HG03196 (cell line): ENCODE measurements at regions not wholly inside any gene's neighbourhood (a gene's known extent, or its start where the extent isn't known, plus 50 kb on each side); places are given as distances from the start of the nearest gene placed in this dataset.

Source experiments
- ATAC-seq: cut with Tn5 transposase; IDR thresholded peaks from one replicate; pipeline ENCODE4 v1.9.1; 2021; ENCODE audit not compliant: unreplicated experiment

GRCh38 chrX:43493756-43494155 is 162.3 kb upstream of the MAOA start:
- no peak for ATAC-seq

- ATAC-seq = no peak
These were observed 155.9 kb upstream of the MAOA start for GRCh38 chrX:43500246-43500645.

DNA sequence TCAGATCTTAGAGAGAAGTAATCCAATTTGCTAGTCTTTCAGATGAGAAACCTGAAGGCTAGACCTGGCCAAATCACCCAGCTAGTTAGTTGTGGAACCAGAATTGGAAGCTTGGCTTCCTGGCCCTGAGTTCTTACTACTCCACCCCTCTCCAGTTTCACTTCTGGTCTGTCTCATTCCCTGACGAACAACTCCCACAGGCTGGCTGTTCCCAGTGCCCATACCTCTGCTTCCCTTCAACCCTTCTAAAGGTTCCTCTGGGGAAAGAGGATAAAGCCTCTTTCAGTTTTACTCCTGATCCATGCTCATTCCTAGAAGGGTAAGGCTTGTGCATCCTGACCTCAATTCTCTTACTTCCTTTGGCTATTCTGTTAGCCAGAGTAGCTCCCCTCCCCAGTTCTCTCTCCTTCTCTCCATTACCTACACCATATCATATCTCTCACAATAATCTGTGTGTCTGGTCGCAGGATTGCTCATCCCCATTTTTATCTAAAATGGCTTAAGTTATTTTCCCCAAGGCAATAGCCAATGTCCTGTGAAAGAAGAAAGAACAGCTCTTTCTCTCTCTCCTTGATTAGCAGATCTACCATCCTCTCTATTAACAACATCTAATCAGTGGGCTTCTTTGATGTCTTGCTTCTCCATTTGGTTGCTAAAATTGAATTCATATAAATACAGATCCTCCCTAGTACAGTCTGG is 155.0 kb upstream of the MAOA start:
- ATAC-seq = no peak

- ATAC-seq = no peak
These were observed 151.7 kb upstream of the MAOA start for GRCh38 chrX:43504394-43504793.

DNA sequence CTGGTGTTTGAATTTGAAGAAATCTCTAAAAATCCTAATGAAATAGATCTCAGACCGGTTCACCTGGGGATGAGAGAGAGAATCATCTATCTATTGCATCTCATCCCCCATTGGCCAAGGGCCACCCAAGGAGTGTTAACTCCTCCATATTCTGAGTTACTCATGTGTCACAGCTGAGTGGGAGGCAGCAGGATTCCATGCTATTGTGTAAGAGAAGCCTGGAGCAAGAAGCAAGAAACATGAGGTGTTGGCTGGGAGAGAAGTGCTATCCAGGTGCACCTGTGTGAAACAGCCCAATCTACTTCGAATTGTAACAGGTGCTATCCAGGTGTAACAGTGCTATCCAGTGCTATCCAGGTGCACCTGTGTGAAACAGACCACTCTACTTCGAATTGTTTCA is 150.3 kb upstream of the MAOA start:
- ATAC-seq = no peak

GRCh38 chrX:43508694-43509093 is 147.4 kb upstream of the MAOA start:
- no peak for ATAC-seq

DNA sequence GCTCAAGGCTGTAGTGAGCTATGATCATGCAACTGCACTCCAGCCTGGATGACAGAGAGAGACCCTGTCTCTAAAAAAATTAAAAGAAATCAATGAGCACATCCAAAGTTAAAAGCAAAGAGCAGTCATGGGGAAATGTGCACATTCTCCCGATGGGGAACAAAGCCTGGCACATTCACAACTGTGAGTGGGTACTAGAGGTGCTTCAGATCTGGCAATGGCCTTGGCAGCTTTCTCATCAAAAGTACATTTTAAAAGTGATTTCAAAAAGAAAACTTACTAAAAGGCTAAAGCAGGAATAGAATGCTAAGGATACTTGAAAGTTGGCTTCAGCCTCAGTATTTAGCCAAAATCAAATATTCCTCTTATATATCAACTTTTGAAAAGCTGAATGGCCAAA is 145.9 kb upstream of the MAOA start:
- no peak for ATAC-seq

DNA sequence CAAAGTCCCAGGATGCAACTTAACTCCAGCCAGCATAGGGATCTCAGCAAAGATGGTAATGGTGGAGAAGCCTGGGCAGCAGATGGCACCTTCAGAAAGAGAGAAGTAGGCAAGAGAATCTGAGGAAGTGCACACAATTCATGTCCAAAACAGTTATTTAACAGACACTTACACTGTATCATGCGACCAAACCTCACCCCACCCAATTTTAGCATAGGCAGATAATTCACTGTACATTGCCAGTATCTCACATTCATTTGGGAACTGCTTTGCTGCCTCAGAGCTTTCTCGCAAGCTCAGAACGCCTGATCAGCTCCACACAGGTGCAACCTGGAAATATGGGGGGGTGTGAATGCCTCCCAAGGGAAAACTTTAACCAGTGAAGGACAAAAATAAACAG is 143.0 kb upstream of the MAOA start:
- ATAC-seq = no peak

DNA sequence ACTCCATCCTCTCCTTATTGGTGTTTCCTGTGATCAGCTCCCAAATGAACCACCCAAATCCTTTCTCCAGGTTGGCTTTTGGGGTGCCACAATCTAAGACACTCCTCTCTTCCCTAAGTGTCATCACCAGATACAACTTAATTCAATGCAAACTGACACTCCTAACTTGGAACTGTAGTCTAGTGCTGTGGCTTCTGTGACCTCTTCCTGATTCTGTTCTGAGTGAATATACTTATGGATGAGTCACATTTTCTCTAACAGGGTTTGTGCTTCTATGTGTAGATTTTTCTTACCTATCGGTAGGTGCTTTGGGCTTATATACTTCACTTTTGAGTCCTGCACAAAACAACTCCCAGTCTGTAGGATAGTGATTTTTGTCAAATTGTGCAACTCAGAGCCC is 141.3 kb upstream of the MAOA start:
- ATAC-seq = no peak

DNA sequence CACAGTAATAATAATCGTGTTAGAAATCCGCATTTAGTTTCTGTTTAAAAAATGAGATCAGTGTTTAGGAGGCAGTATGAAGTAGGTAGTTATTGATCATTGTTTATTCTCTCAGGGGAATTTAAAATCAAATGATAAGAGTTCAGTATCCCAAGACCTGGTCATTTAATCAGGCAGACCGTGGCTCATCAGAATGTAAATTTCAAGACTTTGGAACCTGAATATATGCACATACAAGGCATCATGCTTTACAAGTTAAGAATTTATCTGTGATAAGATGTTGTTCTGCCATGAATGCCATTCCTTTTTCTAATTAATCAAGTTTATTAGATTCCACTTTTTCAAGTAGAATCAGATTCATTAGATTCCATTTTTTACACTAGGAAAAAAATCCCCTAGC is 133.5 kb upstream of the MAOA start:
- no peak for ATAC-seq

DNA sequence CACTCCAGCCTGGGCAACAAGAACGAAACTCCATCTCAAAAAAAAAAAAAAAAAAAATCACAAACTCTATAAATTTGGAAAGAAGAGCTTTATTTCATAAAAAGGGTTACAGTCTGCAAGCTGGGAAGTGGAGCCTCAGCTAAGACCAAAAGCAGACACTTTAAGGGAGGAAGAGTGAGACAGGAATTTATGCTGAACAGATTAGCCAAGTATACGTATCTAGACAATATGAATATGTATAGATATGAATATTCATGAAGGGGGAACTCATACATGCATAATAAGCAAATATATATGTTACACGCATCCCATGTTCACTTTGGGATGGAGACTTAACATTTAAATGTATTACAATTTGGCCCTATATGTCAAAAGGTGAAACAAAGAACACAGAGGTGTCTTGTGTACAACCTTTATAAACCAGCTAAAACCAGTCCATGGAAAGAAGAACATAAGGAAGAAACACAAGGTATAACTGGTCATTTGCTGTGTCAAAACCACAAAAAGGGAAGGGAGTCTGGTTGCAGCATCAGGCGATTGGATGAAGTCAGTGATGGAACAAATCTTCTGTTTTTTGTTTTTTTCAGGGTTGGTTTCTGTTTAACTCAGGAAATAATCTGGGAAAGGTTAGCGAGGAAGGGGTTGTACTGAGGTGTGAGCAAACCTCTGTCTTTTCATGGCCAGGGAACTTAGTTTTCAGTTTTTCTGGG is 130.0 kb upstream of the MAOA start:
- no peak for ATAC-seq

- ATAC-seq = no peak
These were observed 129.2 kb upstream of the MAOA start for GRCh38 chrX:43526878-43527277.

DNA sequence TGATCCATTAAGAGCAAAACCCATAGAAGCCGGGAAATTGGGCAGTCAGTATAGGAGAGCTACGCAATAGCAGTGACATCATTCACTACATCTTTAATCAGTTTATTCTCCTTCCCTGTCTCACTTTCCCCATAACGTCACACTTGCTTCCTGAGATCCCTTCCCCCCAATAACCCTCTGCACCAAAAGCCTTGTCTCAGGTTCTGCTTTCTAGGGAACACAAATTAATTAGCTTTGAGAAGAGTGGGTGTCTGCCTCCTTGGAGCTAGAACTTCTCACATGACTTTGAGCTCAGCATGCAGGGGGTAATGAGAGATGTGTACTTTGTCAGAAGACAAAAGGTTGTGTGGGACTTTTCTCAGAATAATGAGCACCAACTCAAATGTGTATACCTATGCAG is 128.3 kb upstream of the MAOA start:
- ATAC-seq = no peak

DNA sequence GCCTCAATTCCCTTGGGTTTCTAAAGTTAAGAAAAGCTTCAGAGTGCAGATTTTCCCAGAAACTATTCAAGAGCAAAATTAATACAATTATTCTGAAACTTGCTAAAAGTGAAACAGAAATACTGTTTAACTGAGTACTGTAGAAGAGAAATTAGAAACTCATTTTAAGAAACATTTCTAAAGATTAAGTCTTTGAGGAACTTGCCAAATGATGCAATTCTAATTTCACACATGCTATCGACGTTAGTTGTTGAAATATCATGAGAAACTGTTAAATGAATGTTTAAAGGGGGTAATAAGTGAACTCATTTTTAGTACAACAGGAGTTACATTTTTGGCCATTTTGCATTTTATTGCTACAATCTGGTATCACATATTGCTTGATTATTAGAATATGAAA is 125.3 kb upstream of the MAOA start:
- ATAC-seq = no peak

DNA sequence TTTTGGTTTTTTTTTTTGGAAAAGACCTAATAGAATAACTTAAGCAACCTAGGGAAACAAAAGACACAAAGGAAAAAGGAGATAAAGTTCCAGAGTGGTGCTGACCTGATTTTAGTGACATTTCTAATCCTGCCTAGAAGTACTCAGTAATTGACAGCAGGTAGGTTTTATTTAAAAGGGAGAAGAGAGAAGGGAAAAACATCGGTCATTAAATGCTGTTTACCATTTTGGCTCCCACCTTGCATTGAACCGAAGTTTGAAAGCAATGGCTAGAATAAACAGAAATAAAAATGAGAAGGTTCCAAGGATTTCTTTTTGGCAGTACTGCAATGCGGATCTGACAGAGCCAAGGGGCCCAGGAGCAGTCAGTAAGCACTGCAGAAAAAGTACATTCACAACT is 115.8 kb upstream of the MAOA start:
- no peak for ATAC-seq

GRCh38 chrX:43551590-43551989 is 104.5 kb upstream of the MAOA start:
- no peak for ATAC-seq

DNA sequence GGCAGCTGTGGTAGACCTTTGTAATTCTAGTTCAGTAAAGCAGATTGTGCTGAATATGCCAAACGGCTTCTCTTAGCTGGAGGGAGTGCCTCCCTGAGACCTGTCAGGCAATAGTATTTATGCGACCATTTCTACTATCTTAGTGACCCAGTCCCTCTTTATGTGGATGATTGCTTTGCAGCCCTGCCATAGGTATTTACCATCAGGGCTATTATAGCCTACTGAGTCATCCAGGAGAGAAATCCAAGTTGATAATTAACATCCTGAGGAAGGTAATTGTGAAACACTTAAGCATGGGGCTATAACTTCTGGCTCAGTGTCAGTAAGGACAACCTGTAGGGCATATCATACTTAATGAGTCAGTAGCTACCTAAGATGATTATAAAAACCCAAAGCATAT is 103.9 kb upstream of the MAOA start:
- no peak for ATAC-seq

- no peak for ATAC-seq
These were observed 103.4 kb upstream of the MAOA start for GRCh38 chrX:43552703-43553102.

DNA sequence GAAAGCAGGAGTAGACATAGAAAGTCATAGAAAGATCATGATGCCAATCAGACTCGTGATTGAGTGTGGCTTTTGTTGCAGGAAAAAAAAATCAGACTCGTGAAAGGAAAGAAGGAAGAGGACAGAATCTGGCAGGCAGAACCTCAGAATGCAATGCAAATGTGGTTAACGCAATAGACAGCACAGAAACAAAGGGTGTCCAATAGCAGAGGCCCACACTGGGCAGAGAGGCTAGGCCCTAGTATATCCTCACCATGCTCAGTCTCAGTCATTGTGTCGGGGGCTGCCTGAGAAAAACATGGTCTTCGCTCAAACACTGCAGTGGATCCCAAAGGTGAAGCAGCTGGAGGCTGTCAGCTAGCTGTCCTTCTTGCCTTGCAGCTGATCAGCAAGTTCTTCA is 102.8 kb upstream of the MAOA start:
- no peak for ATAC-seq

DNA sequence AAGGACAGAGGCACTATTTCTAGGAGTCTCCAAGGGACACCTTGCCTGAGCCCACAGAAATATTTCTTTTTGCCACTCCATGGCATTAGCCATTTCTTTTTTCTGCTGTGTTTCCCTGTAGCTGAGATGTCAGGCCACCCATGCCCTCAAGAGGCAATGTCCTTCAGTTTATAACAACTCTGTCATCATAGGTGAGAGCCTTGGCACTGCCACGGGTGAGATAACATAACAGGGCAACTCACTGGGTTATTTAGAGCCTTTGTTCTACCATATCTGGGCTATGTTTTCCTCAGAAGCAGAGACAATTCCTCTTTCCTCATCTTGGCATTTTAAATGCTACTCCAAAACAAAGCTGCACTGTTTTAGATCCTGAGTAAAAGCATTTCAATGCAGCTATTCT is 99.9 kb upstream of the MAOA start:
- ATAC-seq = no peak

DNA sequence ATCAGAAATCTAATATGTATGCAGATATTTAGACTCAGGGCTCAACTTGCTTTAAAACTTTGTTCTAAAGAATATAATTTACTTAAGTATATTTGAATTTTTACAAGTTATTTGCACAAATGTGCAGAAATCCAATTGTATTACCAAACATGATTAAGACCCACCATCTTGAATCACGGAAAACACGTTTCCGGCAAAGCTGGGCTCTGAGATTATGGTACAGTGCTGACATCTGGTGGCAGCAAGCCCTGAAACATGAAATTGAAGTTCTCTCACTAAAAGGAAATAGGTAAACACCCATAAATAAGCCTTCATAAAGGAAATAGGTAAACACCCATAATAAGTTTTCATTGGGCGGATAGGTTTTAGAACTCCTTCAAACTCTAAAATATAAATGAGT is 98.3 kb upstream of the MAOA start:
- no peak for ATAC-seq

- ATAC-seq = no peak
These were observed 96.5 kb upstream of the MAOA start for GRCh38 chrX:43559644-43560043.
